Neural crest cell (in vitro differentiated cells): ENCODE measurements at regions not wholly inside any gene's neighbourhood (a gene's known extent, or its start where the extent isn't known, plus 50 kb on each side); places are given as distances from the start of the nearest gene placed in this dataset.

Experiments used
- DNase-seq: peaks from one replicate; pipeline ENCODE4 v3.0.0; 2021; ENCODE audit warnings: low read depth, mixed read lengths, low spot score
- H3K27ac Mint-ChIP-seq: one replicate; pipeline ENCODE4 v1.8.0; 2021; ENCODE audit warnings: mild to moderate bottlenecking, mixed read lengths; ENCODE audit not compliant: unreplicated experiment
- H3K27me3 Mint-ChIP-seq: 2 replicates; pipeline ENCODE4 v1.8.0; 2021; ENCODE audit warnings: low read depth, mild to moderate bottlenecking, mixed read lengths
- H3K36me3 Mint-ChIP-seq: 2 replicates; pipeline ENCODE4 v1.8.0; 2021; ENCODE audit warnings: low read depth, mild to moderate bottlenecking, mixed read lengths
- H3K4me1 Mint-ChIP-seq: 2 replicates; pipeline ENCODE4 v1.8.0; 2021; ENCODE audit warnings: mixed read lengths
- H3K4me3 Mint-ChIP-seq: one replicate; pipeline ENCODE4 v1.8.0; 2021; ENCODE audit warnings: mild to moderate bottlenecking, mixed read lengths
- H3K9me3 Mint-ChIP-seq: 2 replicates; pipeline ENCODE4 v1.8.0; 2021; ENCODE audit warnings: mixed read lengths
- CTCF ChIP-seq: fragments of 200-600 bp; sonication (generic); conservative IDR thresholded peaks from 2 replicates; pipeline ENCODE4 v1.5.0; 2021; ENCODE audit warnings: antibody characterized with exemption, mild to moderate bottlenecking

DNA sequence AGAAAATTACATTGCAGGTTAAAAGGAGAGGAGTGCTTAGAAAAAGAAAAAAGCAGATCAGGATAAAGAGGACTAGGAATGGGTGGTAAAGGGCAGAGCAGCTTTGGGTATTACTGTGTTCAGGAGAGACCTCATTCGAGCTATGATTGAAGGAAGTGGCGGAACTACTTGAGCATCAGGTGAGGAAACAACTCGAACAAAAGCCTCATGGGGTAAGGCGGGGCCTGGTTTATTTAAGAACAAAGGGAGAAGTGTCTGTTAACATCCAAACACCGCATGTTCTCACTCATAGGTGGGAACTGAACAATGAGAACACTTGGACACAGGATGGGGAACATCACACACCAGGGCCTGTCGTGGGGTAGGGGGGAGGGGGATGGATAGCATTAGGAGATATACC, 444.6 kb upstream of the CCDC196 start:
- TF ChIP-seq CTCF, result no peak
- H3K27ac Mint-ChIP-seq, result no peak overlapping the region
- no peaks in the 10 kb centered on the region for H3K9me3 Mint-ChIP-seq
- H3K4me3 Mint-ChIP-seq, result no peak overlapping the region
- peaks cover 38% of the 10 kb centered on the region for H3K4me1 Mint-ChIP-seq
- DNase-seq, result no peak
- no peaks in the 10 kb centered on the region for H3K36me3 Mint-ChIP-seq
- H3K27me3 Mint-ChIP-seq, result no peaks in the 10 kb centered on the region

DNA sequence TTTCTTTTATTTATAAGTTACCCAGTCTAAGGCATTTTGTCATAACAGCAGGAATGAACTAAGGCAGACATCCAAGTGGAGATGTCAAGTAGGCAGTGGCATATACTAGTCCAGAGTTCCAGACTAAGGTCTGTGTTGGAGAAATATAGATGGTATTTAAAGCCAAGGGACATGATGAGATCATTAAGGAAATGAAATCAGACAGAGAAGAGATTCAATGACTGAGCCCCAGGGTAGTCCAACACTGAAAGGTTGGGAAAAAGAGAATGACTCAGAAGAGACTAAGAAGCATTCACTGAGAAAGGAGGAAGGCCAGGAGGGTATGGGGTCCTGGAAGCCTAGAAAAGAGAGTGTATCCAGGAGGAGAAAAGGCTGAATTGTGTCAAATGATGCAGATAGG, 442.2 kb upstream of the CCDC196 start:
- no peak overlapping the region for H3K27ac Mint-ChIP-seq
- no peak for DNase-seq
- no peaks in the 10 kb centered on the region for H3K27me3 Mint-ChIP-seq
- peaks cover 3% of the 10 kb centered on the region for H3K9me3 Mint-ChIP-seq
- no peaks in the 10 kb centered on the region for H3K36me3 Mint-ChIP-seq
- no peak for TF ChIP-seq CTCF
- no peak overlapping the region for H3K4me3 Mint-ChIP-seq
- peaks cover 17% of the 10 kb centered on the region for H3K4me1 Mint-ChIP-seq

- Mint-ChIP-seq H3K27me3 (no peaks in the 10 kb centered on the region), H3K27ac (no peak overlapping the region)
- TF ChIP-seq CTCF, result no peak
These were observed 440.6 kb upstream of the CCDC196 start for GRCh38 chr14:66045572-66046021.

DNA sequence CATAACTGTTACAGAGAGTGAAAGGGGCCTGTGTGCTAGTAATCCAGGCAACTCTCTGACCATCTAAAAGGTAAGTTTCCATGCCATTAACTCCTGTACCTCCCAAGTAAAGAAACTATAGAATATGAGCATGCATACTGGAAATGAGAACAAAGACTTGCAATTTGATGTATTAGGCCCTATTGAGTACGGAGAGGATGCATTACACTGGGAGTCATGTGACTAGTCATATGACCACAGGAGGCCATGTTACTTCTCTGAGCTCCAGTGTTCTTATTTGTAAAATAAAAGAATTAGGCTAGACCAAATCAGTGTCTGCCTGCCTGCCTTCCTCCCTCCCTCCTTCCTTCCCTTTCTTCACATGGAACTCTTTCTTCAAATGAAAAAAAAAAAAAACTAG, 440.1 kb upstream of the CCDC196 start:
- no peak overlapping the region for H3K4me3 Mint-ChIP-seq
- H3K27ac Mint-ChIP-seq, result no peak overlapping the region
- H3K27me3 Mint-ChIP-seq, result no peaks in the 10 kb centered on the region
- no peaks in the 10 kb centered on the region for H3K36me3 Mint-ChIP-seq
- peaks cover 5% of the 10 kb centered on the region for H3K9me3 Mint-ChIP-seq
- no peak for TF ChIP-seq CTCF
- peaks cover 11% of the 10 kb centered on the region for H3K4me1 Mint-ChIP-seq
- no peak for DNase-seq

More at GRCh38 chr14:66045572-66046021, 440.6 kb upstream of the CCDC196 start:
- no peak for DNase-seq
- Mint-ChIP-seq H3K4me1 (peaks cover 11% of the 10 kb centered on the region), H3K36me3 (no peaks in the 10 kb centered on the region), H3K4me3 (no peak overlapping the region), H3K9me3 (peaks cover 5% of the 10 kb centered on the region)

- Mint-ChIP-seq H3K27ac (no peak overlapping the region), H3K4me3 (no peak overlapping the region)
These were observed 439.6 kb upstream of the CCDC196 start for GRCh38 chr14:66046591-66046990.

More at GRCh38 chr14:66046591-66046990, 439.6 kb upstream of the CCDC196 start:
- H3K4me1 Mint-ChIP-seq, result peaks cover 6% of the 10 kb centered on the region
- peaks cover 5% of the 10 kb centered on the region for H3K9me3 Mint-ChIP-seq
- TF ChIP-seq CTCF, result no peak
- H3K27me3 Mint-ChIP-seq, result no peaks in the 10 kb centered on the region
- H3K36me3 Mint-ChIP-seq, result no peaks in the 10 kb centered on the region
- no peak for DNase-seq
